ENCODE measurements at regions not wholly inside any gene's neighbourhood (a gene's known extent, or its start where the extent isn't known, plus 50 kb on each side); places are given as distances from the start of the nearest gene placed in this dataset.
"Not testable (repeated sequence)": the region's sequence is repeated elsewhere in the genome, so short reads cannot be mapped to it uniquely, and the experiment has no call there.

GRCh38 chr10:31679936-31680335, 248.7 kb downstream of the ARHGAP12 start:
- DNase-seq: no peak

- no peak for DNase-seq
Observed at GRCh38 chr10:31678575-31679516, 249.8 kb downstream of the ARHGAP12 start.

- no peak for DNase-seq
Observed at GRCh38 chr10:31678139-31678536, 250.5 kb downstream of the ARHGAP12 start.

- DNase-seq: peak in 1 of 3 experiments; percentile 2
Observed at GRCh38 chr10:31677195-31678138, 251.2 kb downstream of the ARHGAP12 start.

GRCh38 chr10:31675726-31676125, 252.9 kb downstream of the ARHGAP12 start:
- no peak for DNase-seq

- no peak for DNase-seq
Observed at GRCh38 chr10:31669357-31669756, 259.3 kb downstream of the ARHGAP12 start.

GRCh38 chr10:31668326-31668725, 260.3 kb downstream of the ARHGAP12 start:
- DNase-seq: no peak

GRCh38 chr10:31665764-31666279, 262.8 kb downstream of the ARHGAP12 start:
- not testable (repeated sequence) for DNase-seq

GRCh38 chr10:31664803-31665202, 263.8 kb downstream of the ARHGAP12 start:
- DNase-seq: no peak

- not testable (repeated sequence) for DNase-seq
Observed at GRCh38 chr10:31664071-31664470, 264.6 kb downstream of the ARHGAP12 start.

GRCh38 chr10:31660300-31660699, 268.3 kb downstream of the ARHGAP12 start:
- DNase-seq: no peak

- no peak for DNase-seq
Observed at GRCh38 chr10:31659665-31660064, 269.0 kb downstream of the ARHGAP12 start.

- no peak for DNase-seq
Observed at GRCh38 chr10:31657434-31657872, 271.2 kb downstream of the ARHGAP12 start.

- no peak for DNase-seq
Observed at GRCh38 chr10:31656851-31657433, 271.7 kb downstream of the ARHGAP12 start.

- DNase-seq: no peak
Observed at GRCh38 chr10:31652038-31652437, 276.6 kb downstream of the ARHGAP12 start.

GRCh38 chr10:31650010-31650409, 278.6 kb downstream of the ARHGAP12 start:
- DNase-seq: no peak

- no peak for DNase-seq
Observed at GRCh38 chr10:31648966-31649365, 279.7 kb downstream of the ARHGAP12 start.

GRCh38 chr10:31647861-31648260, 280.8 kb downstream of the ARHGAP12 start:
- DNase-seq: no peak

GRCh38 chr10:31646519-31646918, 282.1 kb downstream of the ARHGAP12 start:
- no peak for DNase-seq

- no peak for DNase-seq
Observed at GRCh38 chr10:31645786-31646185, 282.8 kb downstream of the ARHGAP12 start.

GRCh38 chr10:31644931-31645633, 283.5 kb downstream of the ARHGAP12 start:
- no peak for DNase-seq

- DNase-seq: no peak
Observed at GRCh38 chr10:31642281-31642680, 286.4 kb downstream of the ARHGAP12 start.

All from NCI-H1417 (cell line).